ENCODE measurements at regions not wholly inside any gene's neighbourhood (a gene's known extent, or its start where the extent isn't known, plus 50 kb on each side); places are given as distances from the start of the nearest gene placed in this dataset.

- no peak for DNase-seq (ENCODE audit: low read depth in 6 of 9, low spot score in 9 of 9)
- H3K27me3 ChIP-seq (ENCODE audit: control insufficient read depth in 2 of 2, insufficient read depth in 1 of 2, low read length in 1 of 2), result no peaks in the 10 kb centered on the region
- H3K4me1 ChIP-seq (ENCODE audit: control insufficient read depth in 2 of 2, insufficient read depth in 2 of 2, low read length in 2 of 2), result no peaks in the 10 kb centered on the region
- no peak overlapping the region for H3K4me3 ChIP-seq (ENCODE audit: low read length in 2 of 2)
- no peaks in the 10 kb centered on the region for H3K36me3 ChIP-seq (ENCODE audit: control insufficient read depth in 2 of 2, insufficient read depth in 2 of 2, low read length in 1 of 2)
- no peak overlapping the region for H3K27ac ChIP-seq (ENCODE audit: low read depth in 1 of 2, low read length in 1 of 2)
- no peaks in the 10 kb centered on the region for H3K9me3 ChIP-seq (ENCODE audit: control insufficient read depth in 2 of 2, insufficient read depth in 1 of 2, low read length in 1 of 2)
Observed at GRCh38 chr18:44410740-44411139, 269.9 kb upstream of the SETBP1 start.

- H3K9me3 ChIP-seq (ENCODE audit: control insufficient read depth in 2 of 2, insufficient read depth in 1 of 2, low read length in 1 of 2), result peaks cover 0 to 4% of the 10 kb centered on the region in 2 donors
- no peaks in the 10 kb centered on the region for H3K36me3 ChIP-seq (ENCODE audit: control insufficient read depth in 2 of 2, insufficient read depth in 2 of 2, low read length in 1 of 2)
- H3K4me1 ChIP-seq (ENCODE audit: control insufficient read depth in 2 of 2, insufficient read depth in 2 of 2, low read length in 2 of 2), result no peaks in the 10 kb centered on the region
- no peak for DNase-seq (ENCODE audit: low read depth in 6 of 9, low spot score in 9 of 9)
- H3K27ac ChIP-seq (ENCODE audit: low read depth in 1 of 2, low read length in 1 of 2), result no peak overlapping the region
- H3K27me3 ChIP-seq (ENCODE audit: control insufficient read depth in 2 of 2, insufficient read depth in 1 of 2, low read length in 1 of 2), result no peaks in the 10 kb centered on the region
- no peak overlapping the region for H3K4me3 ChIP-seq (ENCODE audit: low read length in 2 of 2)
Observed at GRCh38 chr18:44411262-44411905, 269.3 kb upstream of the SETBP1 start.

DNA sequence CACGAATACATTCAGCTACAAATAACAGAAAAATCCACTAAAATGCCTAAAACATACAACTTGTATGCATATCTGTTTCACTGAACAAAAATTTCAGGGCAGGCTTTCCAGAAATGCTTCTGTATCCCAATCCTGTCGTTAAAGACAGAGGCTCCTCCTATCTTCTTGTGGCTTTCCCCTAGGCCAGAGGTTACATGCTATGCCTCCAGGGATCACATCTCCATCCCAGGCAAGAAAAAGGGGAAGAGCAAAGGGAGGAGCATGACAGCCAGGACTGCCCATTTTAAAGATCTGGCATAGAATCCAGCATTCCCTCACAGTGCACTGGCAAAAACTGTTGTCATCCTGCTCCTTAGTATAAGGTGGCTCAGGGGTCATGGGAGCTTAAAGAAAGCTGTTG, 268.7 kb upstream of the SETBP1 start:
- Histone ChIP-seq H3K27ac (ENCODE audit: low read depth in 1 of 2, low read length in 1 of 2) (no peak overlapping the region), H3K9me3 (ENCODE audit: control insufficient read depth in 2 of 2, insufficient read depth in 1 of 2, low read length in 1 of 2) (peaks cover 0 to 4% of the 10 kb centered on the region in 2 donors), H3K4me3 (ENCODE audit: low read length in 2 of 2) (no peak overlapping the region), H3K36me3 (ENCODE audit: control insufficient read depth in 2 of 2, insufficient read depth in 2 of 2, low read length in 1 of 2) (no peaks in the 10 kb centered on the region), H3K27me3 (ENCODE audit: control insufficient read depth in 2 of 2, insufficient read depth in 1 of 2, low read length in 1 of 2) (no peaks in the 10 kb centered on the region), H3K4me1 (ENCODE audit: control insufficient read depth in 2 of 2, insufficient read depth in 2 of 2, low read length in 2 of 2) (no peaks in the 10 kb centered on the region)
- no peak for DNase-seq (ENCODE audit: low read depth in 6 of 9, low spot score in 9 of 9)
- 90% methylated on average over 2 of the region's 2 CpGs for WGBS

GRCh38 chr18:44423814-44424644, 256.7 kb upstream of the SETBP1 start:
- Histone ChIP-seq H3K27ac (ENCODE audit: low read depth in 1 of 2, low read length in 1 of 2) (no peak overlapping the region), H3K4me3 (ENCODE audit: low read length in 2 of 2) (no peak overlapping the region), H3K36me3 (ENCODE audit: control insufficient read depth in 2 of 2, insufficient read depth in 2 of 2, low read length in 1 of 2) (no peaks in the 10 kb centered on the region), H3K27me3 (ENCODE audit: control insufficient read depth in 2 of 2, insufficient read depth in 1 of 2, low read length in 1 of 2) (no peaks in the 10 kb centered on the region), H3K4me1 (ENCODE audit: control insufficient read depth in 2 of 2, insufficient read depth in 2 of 2, low read length in 2 of 2) (no peaks in the 10 kb centered on the region), H3K9me3 (ENCODE audit: control insufficient read depth in 2 of 2, insufficient read depth in 1 of 2, low read length in 1 of 2) (no peaks in the 10 kb centered on the region)
- no peak for DNase-seq (ENCODE audit: low read depth in 6 of 9, low spot score in 9 of 9)
- 96% methylated on average over 7 of the region's 7 CpGs for WGBS

DNA sequence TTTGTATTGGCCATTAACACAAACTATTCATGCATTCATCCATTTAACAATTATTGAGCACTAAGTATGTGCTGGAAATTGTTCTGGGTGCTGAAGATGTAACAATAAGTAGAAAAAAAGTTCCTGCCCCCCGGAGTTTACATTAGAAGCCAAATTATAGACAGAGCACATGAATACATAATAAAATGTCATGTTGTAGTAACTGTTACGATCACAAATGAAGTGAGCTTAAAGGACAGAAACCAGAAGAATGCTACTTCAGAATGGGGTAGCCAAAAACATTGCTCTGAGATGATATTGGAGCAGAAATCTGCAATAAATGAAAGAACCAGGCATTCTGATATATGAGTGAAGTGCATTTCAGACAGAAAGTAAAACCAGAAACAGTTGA, 256.0 kb upstream of the SETBP1 start:
- no peaks in the 10 kb centered on the region for H3K27me3 ChIP-seq (ENCODE audit: control insufficient read depth in 2 of 2, insufficient read depth in 1 of 2, low read length in 1 of 2)
- DNase-seq (ENCODE audit: low read depth in 6 of 9, low spot score in 9 of 9), result no peak
- H3K4me1 ChIP-seq (ENCODE audit: control insufficient read depth in 2 of 2, insufficient read depth in 2 of 2, low read length in 2 of 2), result no peaks in the 10 kb centered on the region
- H3K4me3 ChIP-seq (ENCODE audit: low read length in 2 of 2), result no peak overlapping the region
- H3K9me3 ChIP-seq (ENCODE audit: control insufficient read depth in 2 of 2, insufficient read depth in 1 of 2, low read length in 1 of 2), result no peaks in the 10 kb centered on the region
- 95% methylated on average over 2 of the region's 2 CpGs for WGBS
- H3K36me3 ChIP-seq (ENCODE audit: control insufficient read depth in 2 of 2, insufficient read depth in 2 of 2, low read length in 1 of 2), result no peaks in the 10 kb centered on the region
- no peak overlapping the region for H3K27ac ChIP-seq (ENCODE audit: low read depth in 1 of 2, low read length in 1 of 2)

GRCh38 chr18:44425161-44425560, 255.5 kb upstream of the SETBP1 start:
- Histone ChIP-seq H3K27me3 (ENCODE audit: control insufficient read depth in 2 of 2, insufficient read depth in 1 of 2, low read length in 1 of 2) (no peaks in the 10 kb centered on the region), H3K9me3 (ENCODE audit: control insufficient read depth in 2 of 2, insufficient read depth in 1 of 2, low read length in 1 of 2) (no peaks in the 10 kb centered on the region), H3K27ac (ENCODE audit: low read depth in 1 of 2, low read length in 1 of 2) (no peak overlapping the region), H3K36me3 (ENCODE audit: control insufficient read depth in 2 of 2, insufficient read depth in 2 of 2, low read length in 1 of 2) (no peaks in the 10 kb centered on the region), H3K4me1 (ENCODE audit: control insufficient read depth in 2 of 2, insufficient read depth in 2 of 2, low read length in 2 of 2) (no peaks in the 10 kb centered on the region), H3K4me3 (ENCODE audit: low read length in 2 of 2) (no peak overlapping the region)
- 97% methylated on average over 2 of the region's 2 CpGs for WGBS
- no peak for DNase-seq (ENCODE audit: low read depth in 6 of 9, low spot score in 9 of 9)

GRCh38 chr18:44437603-44438002, 243.1 kb upstream of the SETBP1 start:
- DNase-seq (ENCODE audit: low read depth in 6 of 9, low spot score in 9 of 9), result no peak
- no peaks in the 10 kb centered on the region for H3K9me3 ChIP-seq (ENCODE audit: control insufficient read depth in 2 of 2, insufficient read depth in 1 of 2, low read length in 1 of 2)
- H3K4me1 ChIP-seq (ENCODE audit: control insufficient read depth in 2 of 2, insufficient read depth in 2 of 2, low read length in 2 of 2), result no peaks in the 10 kb centered on the region
- H3K27ac ChIP-seq (ENCODE audit: low read depth in 1 of 2, low read length in 1 of 2), result no peak overlapping the region
- over 99% methylated on average over 2 of the region's 2 CpGs for WGBS
- H3K36me3 ChIP-seq (ENCODE audit: control insufficient read depth in 2 of 2, insufficient read depth in 2 of 2, low read length in 1 of 2), result no peaks in the 10 kb centered on the region
- H3K27me3 ChIP-seq (ENCODE audit: control insufficient read depth in 2 of 2, insufficient read depth in 1 of 2, low read length in 1 of 2), result no peaks in the 10 kb centered on the region
- no peak overlapping the region for H3K4me3 ChIP-seq (ENCODE audit: low read length in 2 of 2)

- Histone ChIP-seq H3K36me3 (ENCODE audit: control insufficient read depth in 2 of 2, insufficient read depth in 2 of 2, low read length in 1 of 2) (no peaks in the 10 kb centered on the region), H3K9me3 (ENCODE audit: control insufficient read depth in 2 of 2, insufficient read depth in 1 of 2, low read length in 1 of 2) (no peaks in the 10 kb centered on the region), H3K27me3 (ENCODE audit: control insufficient read depth in 2 of 2, insufficient read depth in 1 of 2, low read length in 1 of 2) (no peaks in the 10 kb centered on the region), H3K27ac (ENCODE audit: low read depth in 1 of 2, low read length in 1 of 2) (no peak overlapping the region), H3K4me1 (ENCODE audit: control insufficient read depth in 2 of 2, insufficient read depth in 2 of 2, low read length in 2 of 2) (no peaks in the 10 kb centered on the region), H3K4me3 (ENCODE audit: low read length in 2 of 2) (no peak overlapping the region)
- WGBS, result 88% methylated on average over 2 of the region's 2 CpGs
- no peak for DNase-seq (ENCODE audit: low read depth in 6 of 9, low spot score in 9 of 9)
Observed at GRCh38 chr18:44450226-44450625, 230.5 kb upstream of the SETBP1 start.

GRCh38 chr18:44452346-44452745, 228.3 kb upstream of the SETBP1 start:
- Histone ChIP-seq H3K36me3 (ENCODE audit: control insufficient read depth in 2 of 2, insufficient read depth in 2 of 2, low read length in 1 of 2) (no peaks in the 10 kb centered on the region), H3K27ac (ENCODE audit: low read depth in 1 of 2, low read length in 1 of 2) (no peak overlapping the region), H3K9me3 (ENCODE audit: control insufficient read depth in 2 of 2, insufficient read depth in 1 of 2, low read length in 1 of 2) (no peaks in the 10 kb centered on the region), H3K4me3 (ENCODE audit: low read length in 2 of 2) (no peak overlapping the region), H3K27me3 (ENCODE audit: control insufficient read depth in 2 of 2, insufficient read depth in 1 of 2, low read length in 1 of 2) (no peaks in the 10 kb centered on the region), H3K4me1 (ENCODE audit: control insufficient read depth in 2 of 2, insufficient read depth in 2 of 2, low read length in 2 of 2) (no peaks in the 10 kb centered on the region)
- no peak for DNase-seq (ENCODE audit: low read depth in 6 of 9, low spot score in 9 of 9)
- 98% methylated on average over 2 of the region's 2 CpGs for WGBS
